ENCODE measurements at regions not wholly inside any gene's neighbourhood (a gene's known extent, or its start where the extent isn't known, plus 50 kb on each side); places are given as distances from the start of the nearest gene placed in this dataset.

DNA sequence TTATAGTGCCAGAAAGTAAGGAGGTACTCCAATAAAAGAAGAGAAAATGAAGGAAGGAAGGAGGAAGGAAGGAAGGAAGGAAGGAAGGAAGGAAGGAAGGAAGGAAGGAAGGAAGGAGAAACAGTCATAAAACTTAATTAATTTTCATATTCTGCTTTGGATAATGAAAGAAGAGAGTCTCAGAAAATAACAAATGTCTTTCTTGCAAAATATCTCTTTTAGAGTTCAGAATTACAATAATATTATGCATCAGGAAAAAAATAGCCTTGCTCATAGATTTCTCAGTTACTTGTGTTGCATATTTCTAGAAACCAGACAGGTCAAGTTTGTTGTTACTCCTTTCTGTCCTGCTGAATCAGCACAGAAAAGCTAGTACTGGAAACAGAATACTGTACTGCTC lies 130.1 kb upstream of the DKK2 start:
- TF ChIP-seq EZH2phosphoT487 (IDR thresholded peaks at IDR 0.05; ENCODE audit: low read depth, severe bottlenecking, unreplicated experiment) = no peak
- TF ChIP-seq, protein P1, sequence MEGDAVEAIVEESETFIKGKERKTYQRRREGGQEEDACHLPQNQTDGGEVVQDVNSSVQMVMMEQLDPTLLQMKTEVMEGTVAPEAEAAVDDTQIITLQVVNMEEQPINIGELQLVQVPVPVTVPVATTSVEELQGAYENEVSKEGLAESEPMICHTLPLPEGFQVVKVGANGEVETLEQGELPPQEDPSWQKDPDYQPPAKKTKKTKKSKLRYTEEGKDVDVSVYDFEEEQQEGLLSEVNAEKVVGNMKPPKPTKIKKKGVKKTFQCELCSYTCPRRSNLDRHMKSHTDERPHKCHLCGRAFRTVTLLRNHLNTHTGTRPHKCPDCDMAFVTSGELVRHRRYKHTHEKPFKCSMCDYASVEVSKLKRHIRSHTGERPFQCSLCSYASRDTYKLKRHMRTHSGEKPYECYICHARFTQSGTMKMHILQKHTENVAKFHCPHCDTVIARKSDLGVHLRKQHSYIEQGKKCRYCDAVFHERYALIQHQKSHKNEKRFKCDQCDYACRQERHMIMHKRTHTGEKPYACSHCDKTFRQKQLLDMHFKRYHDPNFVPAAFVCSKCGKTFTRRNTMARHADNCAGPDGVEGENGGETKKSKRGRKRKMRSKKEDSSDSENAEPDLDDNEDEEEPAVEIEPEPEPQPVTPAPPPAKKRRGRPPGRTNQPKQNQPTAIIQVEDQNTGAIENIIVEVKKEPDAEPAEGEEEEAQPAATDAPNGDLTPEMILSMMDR (IDR thresholded peaks at IDR 0.05; ENCODE audit: poor library complexity) = no peak
- TF ChIP-seq EZH2 (IDR thresholded peaks at IDR 0.05; ENCODE audit: borderline replicate concordance) = no peak

All from hepatocyte (in vitro differentiated cells).